NCI-H1048 (cell line): ENCODE measurements at regions not wholly inside any gene's neighbourhood (a gene's known extent, or its start where the extent isn't known, plus 50 kb on each side); places are given as distances from the start of the nearest gene placed in this dataset.
"Not testable (repeated sequence)": the region's sequence is repeated elsewhere in the genome, so short reads cannot be mapped to it uniquely, and the experiment has no call there.

ENCODE experiments used
- DNase-seq: peaks from one replicate; lab custom pipeline; 2025; lab: John Stamatoyannopoulos, UW

- no peak for DNase-seq
Observed at GRCh38 chr7:17046666-17047065, 164.9 kb upstream of the AGR3 start.

GRCh38 chr7:17053164-17053563 lies 171.4 kb upstream of the AGR3 start:
- not testable (repeated sequence) for DNase-seq

GRCh38 chr7:17054206-17054605 lies 172.4 kb upstream of the AGR3 start:
- no peak for DNase-seq

GRCh38 chr7:17054836-17055235 lies 173.1 kb upstream of the AGR3 start:
- DNase-seq, result no peak

GRCh38 chr7:17055596-17055995 lies 173.8 kb upstream of the AGR3 start:
- no peak for DNase-seq

GRCh38 chr7:17056491-17057142 lies 174.8 kb upstream of the AGR3 start:
- DNase-seq, result no peak

GRCh38 chr7:17057143-17057509 lies 175.3 kb upstream of the AGR3 start:
- DNase-seq, result no peak

GRCh38 chr7:17058568-17058967 lies 176.8 kb upstream of the AGR3 start:
- no peak for DNase-seq

GRCh38 chr7:17060051-17060450 lies 178.3 kb upstream of the AGR3 start:
- DNase-seq, result no peak

- no peak for DNase-seq
Observed at GRCh38 chr7:17061443-17061842, 179.7 kb upstream of the AGR3 start.

- DNase-seq, result no peak
Observed at GRCh38 chr7:17062151-17063044, 180.6 kb upstream of the AGR3 start.

GRCh38 chr7:17063045-17063383 lies 181.2 kb upstream of the AGR3 start:
- no peak for DNase-seq

GRCh38 chr7:17067691-17068090 lies 185.9 kb upstream of the AGR3 start:
- DNase-seq, result no peak

- no peak for DNase-seq
Observed at GRCh38 chr7:17069146-17069545, 187.4 kb upstream of the AGR3 start.

- DNase-seq, result no peak
Observed at GRCh38 chr7:17070231-17070708, 188.5 kb upstream of the AGR3 start.

GRCh38 chr7:17071866-17072265 lies 190.1 kb upstream of the AGR3 start:
- DNase-seq, result no peak

GRCh38 chr7:17075601-17076255 lies 193.9 kb upstream of the AGR3 start:
- no peak for DNase-seq

GRCh38 chr7:17078298-17078697 lies 196.5 kb upstream of the AGR3 start:
- DNase-seq, result no peak

- DNase-seq, result no peak
Observed at GRCh38 chr7:17083392-17084165, 201.8 kb upstream of the AGR3 start.

GRCh38 chr7:17084166-17084475 lies 202.3 kb upstream of the AGR3 start:
- no peak for DNase-seq

GRCh38 chr7:17085186-17085585 lies 203.4 kb upstream of the AGR3 start:
- DNase-seq, result no peak

GRCh38 chr7:17086403-17086802 lies 204.6 kb upstream of the AGR3 start:
- DNase-seq, result no peak
